ENCODE measurements at regions not wholly inside any gene's neighbourhood (a gene's known extent, or its start where the extent isn't known, plus 50 kb on each side); places are given as distances from the start of the nearest gene placed in this dataset.

DNA sequence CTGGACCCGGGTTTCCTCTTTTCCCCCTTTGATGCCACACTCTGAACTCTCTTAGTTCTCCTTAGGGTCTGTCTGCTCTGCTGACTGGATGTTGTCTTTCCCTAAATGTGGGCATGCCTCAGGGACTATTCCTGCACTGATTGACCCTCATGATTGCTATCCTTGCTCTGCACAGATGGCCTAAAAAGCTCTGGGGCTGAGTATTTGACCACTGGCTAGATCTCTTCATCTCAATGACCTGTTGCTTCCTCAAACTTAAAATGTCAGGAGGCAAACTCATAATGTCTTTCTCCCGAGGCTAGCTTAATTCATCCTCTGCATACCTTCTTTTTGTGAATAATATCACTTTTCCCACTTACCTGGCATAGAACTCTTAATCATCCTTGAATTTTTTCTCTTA lies 157.4 kb downstream of the GATB start:
- Mint-ChIP-seq H3K9me3 (no peaks in the 10 kb centered on the region), H3K27me3 (peaks cover 3% of the 10 kb centered on the region), H3K4me1 (ENCODE audit: low read depth) (no peaks in the 10 kb centered on the region), H3K4me3 (no peak overlapping the region), H3K36me3 (ENCODE audit: low read depth) (no peaks in the 10 kb centered on the region), H3K27ac (no peak overlapping the region)
- intact Hi-C loops (cut with micrococcal nuclease) = no loop called here
- POLR2A ChIA-PET = no interaction called here
- TF ChIP-seq, protein P1, sequence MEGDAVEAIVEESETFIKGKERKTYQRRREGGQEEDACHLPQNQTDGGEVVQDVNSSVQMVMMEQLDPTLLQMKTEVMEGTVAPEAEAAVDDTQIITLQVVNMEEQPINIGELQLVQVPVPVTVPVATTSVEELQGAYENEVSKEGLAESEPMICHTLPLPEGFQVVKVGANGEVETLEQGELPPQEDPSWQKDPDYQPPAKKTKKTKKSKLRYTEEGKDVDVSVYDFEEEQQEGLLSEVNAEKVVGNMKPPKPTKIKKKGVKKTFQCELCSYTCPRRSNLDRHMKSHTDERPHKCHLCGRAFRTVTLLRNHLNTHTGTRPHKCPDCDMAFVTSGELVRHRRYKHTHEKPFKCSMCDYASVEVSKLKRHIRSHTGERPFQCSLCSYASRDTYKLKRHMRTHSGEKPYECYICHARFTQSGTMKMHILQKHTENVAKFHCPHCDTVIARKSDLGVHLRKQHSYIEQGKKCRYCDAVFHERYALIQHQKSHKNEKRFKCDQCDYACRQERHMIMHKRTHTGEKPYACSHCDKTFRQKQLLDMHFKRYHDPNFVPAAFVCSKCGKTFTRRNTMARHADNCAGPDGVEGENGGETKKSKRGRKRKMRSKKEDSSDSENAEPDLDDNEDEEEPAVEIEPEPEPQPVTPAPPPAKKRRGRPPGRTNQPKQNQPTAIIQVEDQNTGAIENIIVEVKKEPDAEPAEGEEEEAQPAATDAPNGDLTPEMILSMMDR (IDR thresholded peaks at IDR 0.05) = no peak
- no peak for ATAC-seq
- no peak for DNase-seq
- CTCF ChIA-PET = interaction anchor here (1.4 to 1.7 kb wide), 3 partner anchors 9 to 486 kb away, joined by 4 to 5 read pairs (median 5); no protein-coding TSS in a partner anchor

DNA sequence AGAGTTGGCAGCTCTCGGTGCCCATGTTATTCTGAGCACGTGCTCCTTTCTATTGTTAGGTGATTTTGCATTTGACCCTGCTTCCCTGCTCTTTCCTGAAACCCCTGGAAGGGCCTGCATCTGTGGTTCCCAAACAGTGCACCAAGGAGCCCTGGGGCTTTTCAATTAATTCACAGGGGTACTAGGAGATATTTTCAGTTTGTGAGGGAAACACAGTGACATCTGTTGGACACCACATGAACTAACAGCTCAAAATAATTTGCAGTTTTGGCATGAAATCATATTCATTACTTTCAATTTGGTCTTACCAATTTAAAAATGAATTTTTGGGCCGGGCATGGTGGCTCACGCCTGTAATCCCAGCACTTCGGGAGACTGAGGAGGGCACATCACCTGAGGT lies 156.6 kb downstream of the GATB start:
- ChIA-PET CTCF (interaction anchor here (1.0 to 1.9 kb wide), 6 partner anchors 8 to 487 kb away, joined by 3 to 5 read pairs (median 4); no protein-coding TSS in a partner anchor), POLR2A (no interaction called here)
- H3K36me3 Mint-ChIP-seq (ENCODE audit: low read depth) = no peaks in the 10 kb centered on the region

DNA sequence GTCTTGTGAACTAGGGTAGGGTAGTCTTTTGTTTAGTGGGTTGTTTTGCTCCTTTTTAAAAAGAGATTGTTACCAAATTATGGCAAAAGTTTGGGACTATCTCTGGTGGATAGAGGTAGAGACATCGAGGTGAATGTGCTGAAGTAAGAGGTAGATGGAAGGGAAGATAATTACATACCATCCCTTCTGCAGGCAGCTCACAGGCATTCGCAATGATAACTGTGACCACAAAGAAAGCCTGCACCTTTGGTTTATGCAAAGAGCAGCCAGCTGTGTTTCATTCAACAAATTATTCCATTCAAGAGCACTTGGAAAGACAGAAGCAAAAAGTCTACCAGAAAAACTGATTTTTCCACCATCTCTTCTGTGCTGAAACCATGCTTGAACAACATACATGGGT lies 155.6 kb downstream of the GATB start:
- peaks cover 3% of the 10 kb centered on the region for H3K27me3 Mint-ChIP-seq
- CTCF ChIA-PET = interaction anchor here (1.9 kb wide), 1 partner anchor 10 kb away, joined by 5 read pairs; no protein-coding TSS in a partner anchor
- no peak for DNase-seq
- POLR2A ChIA-PET = no interaction called here
- ATAC-seq = no peak
- H3K27ac Mint-ChIP-seq = no peak overlapping the region
- intact Hi-C loops (cut with micrococcal nuclease) = loop anchor here (5.0 kb wide), 1 partner anchor 243 kb away; no protein-coding TSS in a partner anchor
- no peaks in the 10 kb centered on the region for H3K36me3 Mint-ChIP-seq (ENCODE audit: low read depth)
- no peaks in the 10 kb centered on the region for H3K9me3 Mint-ChIP-seq
- TF ChIP-seq, protein P1 (IDR thresholded peaks at IDR 0.05) = no peak
- no peak overlapping the region for H3K4me3 Mint-ChIP-seq
- no peaks in the 10 kb centered on the region for H3K4me1 Mint-ChIP-seq (ENCODE audit: low read depth)

More for the DNA sequence above, 156.6 kb downstream of the GATB start:
- no peak for DNase-seq
- Mint-ChIP-seq H3K4me3 (no peak overlapping the region), H3K27me3 (peaks cover 3% of the 10 kb centered on the region), H3K4me1 (ENCODE audit: low read depth) (no peaks in the 10 kb centered on the region), H3K27ac (no peak overlapping the region), H3K9me3 (no peaks in the 10 kb centered on the region)
- no peak for ATAC-seq
- TF ChIP-seq, protein P1 (IDR thresholded peaks at IDR 0.05) = peak; percentile 12
- intact Hi-C loops (cut with micrococcal nuclease) = no loop called here

DNA sequence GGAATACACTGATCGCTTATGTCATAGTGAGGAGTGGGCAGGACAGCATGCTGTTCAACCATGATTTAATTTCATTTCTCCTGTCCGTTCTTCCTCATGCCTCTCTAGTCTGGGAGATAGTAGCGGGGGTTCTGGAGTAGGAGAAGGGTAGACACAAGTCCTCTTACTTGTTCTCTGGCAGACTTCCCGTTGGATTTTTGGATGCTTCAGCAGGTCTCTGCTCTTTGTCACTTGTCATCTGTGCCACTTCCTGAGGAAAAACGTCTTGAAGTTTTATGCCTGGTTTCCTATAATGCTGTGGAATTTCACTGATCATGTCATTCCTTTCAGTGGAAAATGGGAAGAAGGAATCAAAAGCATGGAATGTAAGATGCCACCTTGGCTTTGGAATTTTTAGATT lies 154.7 kb downstream of the GATB start:
- H3K9me3 Mint-ChIP-seq = no peaks in the 10 kb centered on the region
- H3K27ac Mint-ChIP-seq = no peak overlapping the region
- ATAC-seq = no peak
- POLR2A ChIA-PET = no interaction called here
- H3K27me3 Mint-ChIP-seq = peaks cover 6% of the 10 kb centered on the region
- H3K36me3 Mint-ChIP-seq (ENCODE audit: low read depth) = no peaks in the 10 kb centered on the region
- no peak for DNase-seq
- CTCF ChIA-PET = interaction anchor here (0.9 kb wide), 1 partner anchor 9 kb away, joined by 3 read pairs; no protein-coding TSS in a partner anchor
- intact Hi-C loops (cut with micrococcal nuclease) = loop anchor here (5.0 kb wide), 1 partner anchor 244 kb away; no protein-coding TSS in a partner anchor
- H3K4me3 Mint-ChIP-seq = no peak overlapping the region
- no peaks in the 10 kb centered on the region for H3K4me1 Mint-ChIP-seq (ENCODE audit: low read depth)
- TF ChIP-seq, protein P1 (IDR thresholded peaks at IDR 0.05) = no peak

DNA sequence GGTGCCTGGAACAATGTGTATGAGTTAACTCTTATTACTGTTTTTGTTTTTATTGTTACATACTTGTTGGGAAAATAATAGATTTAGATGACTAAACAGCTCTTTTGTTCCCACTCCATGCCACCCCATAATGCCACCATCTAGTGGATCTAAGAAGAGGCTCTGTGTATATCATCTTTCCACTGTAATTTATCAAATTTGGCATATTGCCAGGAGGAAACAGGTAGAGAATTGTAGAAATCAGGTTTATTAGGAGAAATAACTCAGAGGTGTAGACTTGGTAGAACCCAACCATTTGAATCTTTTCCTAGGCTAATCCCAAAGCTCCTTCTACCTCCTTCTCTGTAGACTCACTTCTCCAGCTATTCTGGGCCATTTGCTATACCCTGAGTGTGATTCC lies 150.6 kb downstream of the GATB start:
- H3K9me3 Mint-ChIP-seq = no peaks in the 10 kb centered on the region
- TF ChIP-seq, protein P1 (IDR thresholded peaks at IDR 0.05) = no peak
- no peaks in the 10 kb centered on the region for H3K36me3 Mint-ChIP-seq (ENCODE audit: low read depth)
- ATAC-seq = no peak
- H3K27me3 Mint-ChIP-seq = peaks cover 6% of the 10 kb centered on the region
- no peak overlapping the region for H3K27ac Mint-ChIP-seq
- intact Hi-C loops (cut with micrococcal nuclease) = no loop called here
- no peak overlapping the region for H3K4me3 Mint-ChIP-seq
- no peaks in the 10 kb centered on the region for H3K4me1 Mint-ChIP-seq (ENCODE audit: low read depth)
- POLR2A ChIA-PET = no interaction called here
- no peak for DNase-seq
- CTCF ChIA-PET = interaction anchor here (1.4 kb wide), 1 partner anchor 30 kb away, joined by 3 read pairs; no protein-coding TSS in a partner anchor
